Hepatocyte (in vitro differentiated cells): ENCODE measurements at regions not wholly inside any gene's neighbourhood (a gene's known extent, or its start where the extent isn't known, plus 50 kb on each side); places are given as distances from the start of the nearest gene placed in this dataset.

Experiments
- CTCF ChIP-seq: fragments of 200-600 bp; sonication (generic); IDR thresholded peaks from 2 replicates; pipeline ENCODE4 v1.5.1; 2016; ENCODE audit warnings: antibody characterized with exemption, mild to moderate bottlenecking; ENCODE audit not compliant: poor library complexity
- EZH2 ChIP-seq: fragments of 200-600 bp; sonication (generic); IDR thresholded peaks from 2 replicates; pipeline ENCODE4 v1.6.1; 2016; ENCODE audit warnings: antibody characterized with exemption, mild to moderate bottlenecking, borderline replicate concordance
- EZH2phosphoT487 ChIP-seq: fragments of 200-600 bp; sonication (generic); IDR thresholded peaks from one replicate; pipeline ENCODE4 v1.6.1; 2018; ENCODE audit warnings: antibody characterized with exemption, mild to moderate bottlenecking, low read depth, moderate library complexity; ENCODE audit not compliant: unreplicated experiment, severe bottlenecking

DNA sequence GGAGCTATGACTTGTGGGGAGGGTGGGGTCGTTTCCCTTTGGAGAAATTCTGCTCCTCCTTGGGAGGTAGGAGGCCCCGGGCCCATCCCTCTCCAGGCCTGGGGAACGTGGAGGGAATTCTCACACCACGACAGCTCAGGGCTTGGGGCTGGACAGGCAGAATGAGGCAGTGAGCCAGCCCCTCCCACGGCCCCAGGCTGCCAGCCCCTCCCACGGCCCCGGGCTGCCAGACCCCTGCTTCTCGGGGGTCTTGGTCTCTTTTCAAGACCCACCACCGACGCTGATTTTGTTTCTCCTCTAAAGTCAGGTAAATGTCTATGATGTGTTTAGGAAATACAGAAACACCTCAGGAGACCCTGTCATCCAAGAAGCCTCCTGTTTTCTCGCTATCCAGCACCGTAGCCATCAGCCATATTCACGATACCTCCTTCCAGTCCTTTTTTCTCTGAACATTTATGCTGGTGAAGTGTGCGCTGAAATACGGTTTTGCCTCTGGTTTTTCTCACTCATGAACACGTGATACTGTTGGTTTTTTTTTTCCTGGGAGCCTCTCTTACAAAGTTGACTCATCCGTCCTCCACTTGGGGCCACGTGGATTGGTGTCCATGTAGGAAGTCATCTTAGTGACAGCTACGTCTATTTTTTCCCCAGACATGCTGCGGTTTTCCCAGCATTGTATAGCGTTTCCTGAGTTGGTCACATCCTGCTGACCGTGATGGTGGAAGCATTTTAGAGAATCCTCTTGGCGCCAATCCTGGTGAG lies 1219.6 kb downstream of the BRD1 start:
- TF ChIP-seq CTCF (no peak), EZH2 (no peak), EZH2phosphoT487 (no peak)
